Astrocyte (in vitro differentiated cells and primary cell): ENCODE measurements at regions not wholly inside any gene's neighbourhood (a gene's known extent, or its start where the extent isn't known, plus 50 kb on each side); places are given as distances from the start of the nearest gene placed in this dataset.

Experiments
- DNase-seq: peaks from one replicate; pipeline ENCODE4 v3.0.0-alpha.2; 2010; ENCODE audit warnings: low read depth
- FAIRE-seq: peaks from 2 replicates; lab custom pipeline; 2011; peaks lifted over from hg19 to GRCh38; lab: Jason Lieb, UNC
- H2AFZ ChIP-seq: 2 replicates; pipeline ENCODE4 v1.6.0; 2012; ENCODE audit warnings: low read depth, low read length, inconsistent platforms
- H3K27ac ChIP-seq: 2 replicates; pipeline ENCODE4 v1.5.1; 2011; ENCODE audit warnings: low read depth, low read length, inconsistent platforms
- H3K27me3 ChIP-seq: 2 replicates; pipeline ENCODE4 v1.6.0; 2011; ENCODE audit warnings: low read length, inconsistent platforms; ENCODE audit not compliant: insufficient read depth
- H3K36me3 ChIP-seq: 2 replicates; pipeline ENCODE4 v1.5.1; 2011; ENCODE audit warnings: low read length, inconsistent platforms; ENCODE audit not compliant: insufficient read depth
- H3K4me1 ChIP-seq: 2 replicates; pipeline ENCODE4 v1.5.1; 2011; ENCODE audit warnings: low read length, inconsistent platforms; ENCODE audit not compliant: insufficient read depth
- H3K4me2 ChIP-seq: 2 replicates; pipeline ENCODE4 v1.6.0; 2012; ENCODE audit warnings: low read length, inconsistent platforms
- H3K4me3 ChIP-seq: 2 replicates; pipeline ENCODE4 v1.5.1; 2011; ENCODE audit warnings: low read depth, mild to moderate bottlenecking, low read length, inconsistent platforms; ENCODE audit not compliant: insufficient read depth
- H3K79me2 ChIP-seq: 2 replicates; pipeline ENCODE4 v1.6.0; 2012; ENCODE audit warnings: mild to moderate bottlenecking, low read length, inconsistent platforms; ENCODE audit not compliant: insufficient read depth
- H3K9ac ChIP-seq: 2 replicates; pipeline ENCODE4 v1.6.0; 2012; ENCODE audit warnings: mild to moderate bottlenecking, low read length, inconsistent platforms
- H3K9me3 ChIP-seq: 2 replicates; pipeline ENCODE4 v1.5.1; 2012; ENCODE audit warnings: low read depth, mild to moderate bottlenecking, low read length, inconsistent platforms; ENCODE audit not compliant: insufficient read depth
- H4K20me1 ChIP-seq: 2 replicates; pipeline ENCODE4 v1.6.0; 2012; ENCODE audit warnings: low read length, inconsistent platforms; ENCODE audit not compliant: insufficient read depth
- H3K27ac Mint-ChIP-seq: one replicate; pipeline ENCODE4 v1.8.0; 2021; ENCODE audit warnings: mild to moderate bottlenecking, mixed read lengths; ENCODE audit not compliant: unreplicated experiment
- H3K27me3 Mint-ChIP-seq: one replicate; pipeline ENCODE4 v1.8.0; 2021; ENCODE audit warnings: low read depth, mixed read lengths; ENCODE audit not compliant: unreplicated experiment
- H3K36me3 Mint-ChIP-seq: one replicate; pipeline ENCODE4 v1.8.0; 2021; ENCODE audit warnings: low read depth, mixed read lengths; ENCODE audit not compliant: unreplicated experiment
- H3K4me1 Mint-ChIP-seq: one replicate; pipeline ENCODE4 v1.8.0; 2021; ENCODE audit warnings: low read depth, mixed read lengths; ENCODE audit not compliant: unreplicated experiment
- H3K4me3 Mint-ChIP-seq: one replicate; pipeline ENCODE4 v1.8.0; 2021; ENCODE audit warnings: mild to moderate bottlenecking, moderate library complexity, mixed read lengths; ENCODE audit not compliant: unreplicated experiment
- H3K9me3 Mint-ChIP-seq: one replicate; pipeline ENCODE4 v1.8.0; 2021; ENCODE audit warnings: mild to moderate bottlenecking, mixed read lengths; ENCODE audit not compliant: unreplicated experiment
- CTCF ChIP-seq: IDR thresholded peaks from 2 replicates; pipeline ENCODE4 v1.5.1; 2011; ENCODE audit warnings: low read depth, mild to moderate bottlenecking, inconsistent platforms, low read length, moderate library complexity; ENCODE audit not compliant: insufficient read depth
- EZH2 ChIP-seq: IDR thresholded peaks from 2 replicates; pipeline ENCODE4 v1.6.1; 2012; ENCODE audit warnings: mild to moderate bottlenecking, low read length, inconsistent platforms; ENCODE audit not compliant: insufficient read depth

- no peaks in the 10 kb centered on the region for H3K79me2 ChIP-seq
- no peaks in the 10 kb centered on the region for H3K27me3 ChIP-seq
- no peaks in the 10 kb centered on the region for H3K4me1 ChIP-seq
- H4K20me1 ChIP-seq, result no peaks in the 10 kb centered on the region
- H2AFZ ChIP-seq, result no peak overlapping the region
- Mint-ChIP-seq H3K27ac (no peak overlapping the region), H3K9me3 (peaks cover 39% of the 10 kb centered on the region), H3K27me3 (no peaks in the 10 kb centered on the region), H3K4me3 (no peak overlapping the region), H3K36me3 (no peaks in the 10 kb centered on the region), H3K4me1 (no peaks in the 10 kb centered on the region)
- TF ChIP-seq EZH2, result no peak
- TF ChIP-seq CTCF, result no peak
- DNase-seq (no peak), FAIRE-seq (no peak)
- no peaks in the 10 kb centered on the region for H3K36me3 ChIP-seq
- peaks cover 34% of the 10 kb centered on the region for H3K9me3 ChIP-seq
- H3K4me3 ChIP-seq, result no peak overlapping the region
- no peak overlapping the region for H3K9ac ChIP-seq
- no peak overlapping the region for H3K27ac ChIP-seq
- H3K4me2 ChIP-seq, result no peak overlapping the region
Observed at GRCh38 chr7:56493196-56493595, 377.0 kb upstream of the NUPR2 start.

- H3K36me3 ChIP-seq, result no peaks in the 10 kb centered on the region
- H3K4me1 ChIP-seq, result no peaks in the 10 kb centered on the region
- no peak overlapping the region for H3K27ac ChIP-seq
- no peak overlapping the region for H3K4me3 Mint-ChIP-seq
- no peak overlapping the region for H3K4me3 ChIP-seq
- H2AFZ ChIP-seq, result no peak overlapping the region
- H3K4me2 ChIP-seq, result no peak overlapping the region
- no peaks in the 10 kb centered on the region for H3K79me2 ChIP-seq
- H3K9ac ChIP-seq, result no peak overlapping the region
- H3K27me3 Mint-ChIP-seq, result no peaks in the 10 kb centered on the region
- no peaks in the 10 kb centered on the region for H3K36me3 Mint-ChIP-seq
- no peak for TF ChIP-seq CTCF
- no peak for TF ChIP-seq EZH2
- no peaks in the 10 kb centered on the region for H3K27me3 ChIP-seq
- peaks cover 34% of the 10 kb centered on the region for H3K9me3 ChIP-seq
- no peak overlapping the region for H3K27ac Mint-ChIP-seq
- peaks cover 40% of the 10 kb centered on the region for H3K9me3 Mint-ChIP-seq
- no peaks in the 10 kb centered on the region for H4K20me1 ChIP-seq
- DNase-seq, result no peak
- no peaks in the 10 kb centered on the region for H3K4me1 Mint-ChIP-seq
- no peak for FAIRE-seq
Observed at GRCh38 chr7:56491636-56492425, 375.6 kb upstream of the NUPR2 start.
